Endothelial cell of umbilical vein (primary cell): ENCODE measurements at regions not wholly inside any gene's neighbourhood (a gene's known extent, or its start where the extent isn't known, plus 50 kb on each side); places are given as distances from the start of the nearest gene placed in this dataset.

Experiments used
- BruUV-seq: library from RNA; stranded (reverse); fragments of 400-500 nt; replicated peaks from 2 replicates; lab custom pipeline; 2021; lab: Mats Ljungman, UMichigan
- CTCF ChIA-PET: fragments of 300-600, 350-600 bp; sonication (Branson Sonifier 250); formaldehyde crosslinking; loops from one replicate; lab custom pipeline; 2021; ENCODE audit warnings: antibody characterized with exemption, inconsistent platforms; lab: Charles Lee
- POLR2A ChIA-PET: fragments of 300-600, 350-600 bp; sonication (Branson Sonifier 250); formaldehyde crosslinking; loops from one replicate; lab custom pipeline; 2021; ENCODE audit warnings: antibody characterized with exemption, inconsistent platforms; lab: Charles Lee
- DNase-seq: peaks from one replicate; pipeline ENCODE4 v3.0.0-alpha.2; 2011; ENCODE audit warnings: low read depth, low spot score
- FAIRE-seq: peaks from 2 replicates; lab custom pipeline; 2011; peaks lifted over from hg19 to GRCh38; lab: Jason Lieb, UNC
- H2AFZ ChIP-seq: 2 replicates; pipeline ENCODE4 v1.6.0; 2012; ENCODE audit warnings: low read depth, low read length, control low read depth, inconsistent platforms
- H3K27ac ChIP-seq: 2 replicates; pipeline ENCODE4 v1.5.1; 2011; ENCODE audit warnings: low read depth, mild to moderate bottlenecking, control low read depth, low read length, moderate library complexity; ENCODE audit not compliant: insufficient read depth
- H3K27me3 ChIP-seq, 2 experiments: 2 replicates each; pipeline versions ENCODE4 v1.6.0 to v1.6.1; 2011; ENCODE audit warnings: low read length in 2 of 2, mixed read lengths in 1 of 2; ENCODE audit not compliant: control insufficient read depth in 2 of 2, insufficient read depth in 2 of 2
- H3K36me3 ChIP-seq, 2 experiments: 2 replicates in 1 of 2; 3 replicates in 1 of 2; pipeline ENCODE4 v1.5.1; 2011; ENCODE audit warnings: low read length in 2 of 2, mild to moderate bottlenecking in 1 of 2, moderate library complexity in 1 of 2; ENCODE audit not compliant: control insufficient read depth in 2 of 2, insufficient read depth in 2 of 2; ENCODE audit errors: extremely low read depth in 1 of 2
- H3K4me1 ChIP-seq: 3 replicates; pipeline ENCODE4 v1.5.1; 2011; ENCODE audit warnings: mild to moderate bottlenecking, low read length; ENCODE audit not compliant: control insufficient read depth, insufficient read depth; ENCODE audit errors: extremely low read depth
- H3K4me2 ChIP-seq: 2 replicates; pipeline ENCODE4 v1.6.1; 2011; ENCODE audit warnings: low read length, control low read depth, mixed read lengths; ENCODE audit not compliant: insufficient read depth
- H3K4me3 ChIP-seq, 3 experiments: fragments of 200-600 bp in 1 of 3; sonication (generic), shearing (Covaris generic) in 1 of 3; replicated peaks in 1 of 3; 2 replicates each; pipeline ENCODE4 v1.5.1; 2011 to 2016; ENCODE audit warnings: control low read depth in 3 of 3, low read length in 3 of 3, mild to moderate bottlenecking in 2 of 3, inconsistent platforms in 1 of 3, low read depth in 1 of 3, moderate library complexity in 1 of 3; ENCODE audit not compliant: insufficient read depth in 1 of 3
- H3K79me2 ChIP-seq: 2 replicates; pipeline ENCODE4 v1.6.0; 2012; ENCODE audit warnings: low read length, inconsistent platforms; ENCODE audit not compliant: control insufficient read depth, insufficient read depth
- H3K9ac ChIP-seq: replicated peaks from 2 replicates; pipeline ENCODE3; 2011; ENCODE audit warnings: low read length, control low read depth; ENCODE audit not compliant: insufficient read depth; ENCODE audit errors: extremely low read depth
- H3K9me1 ChIP-seq: replicated peaks from 3 replicates; pipeline ENCODE4 v1.6.0; 2011; ENCODE audit warnings: mild to moderate bottlenecking, low read length; ENCODE audit not compliant: control insufficient read depth, insufficient read depth; ENCODE audit errors: extremely low read depth
- H3K9me3 ChIP-seq: replicated peaks from 2 replicates; pipeline ENCODE4 v1.5.1; 2012; ENCODE audit warnings: low read length, inconsistent platforms; ENCODE audit not compliant: control insufficient read depth, insufficient read depth
- H4K20me1 ChIP-seq: replicated peaks from 2 replicates; pipeline ENCODE3; 2011; ENCODE audit warnings: mild to moderate bottlenecking, low read length; ENCODE audit not compliant: control insufficient read depth, insufficient read depth; ENCODE audit errors: extremely low read depth
- CTCF ChIP-seq, 2 donors: IDR thresholded peaks; 1 replicate in 1 of 2; 2 replicates in 1 of 2; pipeline ENCODE4 v1.5.1; 2011; ENCODE audit warnings: low read length in 2 of 2, mild to moderate bottlenecking in 2 of 2, moderate library complexity in 2 of 2, control low read depth in 1 of 2, inconsistent platforms in 1 of 2, low read depth in 1 of 2; ENCODE audit not compliant: insufficient read depth in 1 of 2; ENCODE audit errors: extremely low read depth in 1 of 2
- EZH2 ChIP-seq: IDR thresholded peaks from 2 replicates; pipeline ENCODE4 v1.6.1; 2012; ENCODE audit warnings: borderline replicate concordance, low read depth, mild to moderate bottlenecking, moderate library complexity, low read length, inconsistent platforms; ENCODE audit not compliant: severe bottlenecking
- FOS ChIP-seq: IDR thresholded peaks from 2 replicates; pipeline ENCODE4 v1.6.1; 2011; ENCODE audit warnings: mild to moderate bottlenecking, low read length, moderate library complexity, borderline replicate concordance; ENCODE audit not compliant: insufficient read depth
- GATA2 ChIP-seq: IDR thresholded peaks from 2 replicates; pipeline ENCODE4 v1.7.0; 2011; ENCODE audit warnings: low read depth, mild to moderate bottlenecking, moderate library complexity, mixed read lengths, low read length; ENCODE audit not compliant: insufficient read length, insufficient read depth
- JUN ChIP-seq: IDR thresholded peaks from 2 replicates; pipeline ENCODE4 v1.6.1; 2011; ENCODE audit warnings: borderline replicate concordance, low read depth; ENCODE audit not compliant: insufficient read length, insufficient read depth
- MAX ChIP-seq: IDR thresholded peaks from 2 replicates; pipeline ENCODE4 v1.6.1; 2011; ENCODE audit not compliant: insufficient read depth, insufficient read length
- MYC ChIP-seq: IDR thresholded peaks from one replicate; pipeline ENCODE4 v1.6.1; 2011; ENCODE audit warnings: mild to moderate bottlenecking, low read depth, low read length
- POLR2A ChIP-seq: IDR thresholded peaks from 2 replicates; pipeline ENCODE4 v1.6.1; 2012; ENCODE audit warnings: low read depth, mild to moderate bottlenecking, control low read depth, low read length
- POLR2AphosphoS5 ChIP-seq: IDR thresholded peaks from 2 replicates; pipeline ENCODE4 v1.6.1; 2012; ENCODE audit warnings: low read depth, mild to moderate bottlenecking, control low read depth, low read length, moderate library complexity; ENCODE audit not compliant: insufficient read depth
- dilution Hi-C: fragments of 300-500 bp; cut with MboI; formaldehyde crosslinking; loops from one replicate; pipeline ENCODE4 v1.15.0; 2019; ENCODE audit warnings: low sequenced_read_pairs; ENCODE audit not compliant: extremely low pct_ligation_motif_present
- intact Hi-C: fragments of 100-400 bp; cut with micrococcal nuclease; formaldehyde crosslinking; loops from one replicate; pipeline ENCODE4 v1.10.0; 2022

DNA sequence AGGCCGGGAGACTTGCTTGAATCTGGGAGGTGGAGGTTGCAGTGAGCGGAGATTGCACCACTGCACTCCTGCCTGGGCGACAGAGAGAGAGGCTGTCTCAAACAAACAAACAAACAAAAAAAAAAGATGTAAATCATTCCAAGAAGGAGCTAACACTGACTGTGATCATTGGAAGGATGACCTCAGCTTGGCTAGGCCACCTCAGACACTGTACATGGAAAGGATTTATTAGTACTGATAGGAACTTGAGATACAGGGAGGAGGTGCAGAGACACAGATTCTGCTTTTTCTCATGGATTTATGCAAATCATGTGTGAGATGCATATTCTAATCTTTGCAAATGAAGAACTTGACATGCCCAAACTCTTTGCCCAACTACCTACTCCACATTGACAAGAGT is 293.6 kb downstream of the HIVEP2 start:
- H3K36me3 ChIP-seq: no peaks in the 10 kb centered on the region
- no peak for FAIRE-seq
- no peak overlapping the region for H3K9ac ChIP-seq
- no peaks in the 10 kb centered on the region for H3K9me1 ChIP-seq
- no peaks in the 10 kb centered on the region for H4K20me1 ChIP-seq
- dilution Hi-C loops: no loop called here
- ChIA-PET CTCF (no interaction called here), POLR2A (no interaction called here)
- TF ChIP-seq FOS (no peak), POLR2AphosphoS5 (no peak), EZH2 (no peak), GATA2 (no peak), CTCF (IDR thresholded peaks at IDR 0.05; ENCODE audit: extremely low read depth in 1 of 2, insufficient read depth in 1 of 2, low read depth in 1 of 2, low read length in 2 of 2) (no peak), MYC (no peak), JUN (no peak), MAX (no peak), POLR2A (no peak)
- no peaks in the 10 kb centered on the region for H3K79me2 ChIP-seq
- no peak overlapping the region for H3K4me2 ChIP-seq
- no TSS peak for BruUV-seq
- H3K4me1 ChIP-seq: no peaks in the 10 kb centered on the region
- peaks cover 7 to 21% of the 10 kb centered on the region in 2 experiments for H3K27me3 ChIP-seq
- H3K27ac ChIP-seq: no peak overlapping the region
- no peak overlapping the region for H2AFZ ChIP-seq
- no peaks in the 10 kb centered on the region for H3K9me3 ChIP-seq
- intact Hi-C loops: no loop called here
- no peak for DNase-seq
- H3K4me3 ChIP-seq: no peak overlapping the region
